ENCODE measurements at regions not wholly inside any gene's neighbourhood (a gene's known extent, or its start where the extent isn't known, plus 50 kb on each side); places are given as distances from the start of the nearest gene placed in this dataset.

DNA sequence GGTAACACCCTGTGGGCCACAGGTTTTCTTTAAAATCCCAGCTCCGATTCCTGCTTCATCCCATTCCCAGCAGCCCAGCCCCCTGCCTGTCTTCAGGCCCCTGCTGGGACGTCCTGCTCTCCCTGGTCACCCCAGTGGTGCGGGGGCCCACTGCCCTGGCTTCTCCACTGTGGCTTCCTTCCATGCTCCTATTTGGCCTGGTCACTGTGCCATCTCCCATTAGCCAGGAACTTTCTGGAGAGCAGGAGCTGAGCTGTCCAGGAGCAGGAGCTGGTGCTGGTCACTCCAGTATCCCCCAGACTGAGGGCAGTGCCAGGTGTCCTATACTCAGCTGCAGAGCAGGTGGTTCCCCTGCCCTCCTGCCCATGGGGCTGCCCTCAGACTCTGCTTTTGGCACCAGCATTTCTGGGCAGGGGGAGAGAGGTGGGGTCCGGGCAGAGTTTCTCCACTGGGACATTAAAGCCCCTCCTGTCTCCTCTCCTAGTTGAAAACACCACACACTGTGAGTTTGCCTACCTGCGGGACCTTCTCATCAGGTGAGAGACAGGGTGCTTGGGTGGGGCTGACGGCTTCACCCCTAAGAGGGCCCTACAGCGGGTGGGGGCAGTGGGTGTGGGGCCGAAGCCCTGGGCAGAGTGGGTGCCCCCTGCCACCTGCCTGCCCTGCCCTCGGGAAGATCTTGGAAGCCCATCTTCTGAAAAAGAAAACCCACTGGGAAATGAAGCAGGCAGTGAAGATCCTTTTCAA is 356.2 kb downstream of the SEC14L1 start:
- no peak overlapping the region for H3K27ac ChIP-seq (ENCODE audit: insufficient read depth, low read length)
- H3K4me1 ChIP-seq (ENCODE audit: control insufficient read depth, extremely low read depth, insufficient read depth, low read length): no peaks in the 10 kb centered on the region
- no peak for DNase-seq (ENCODE audit: low read depth in 2 of 2)
- H2AFZ ChIP-seq (ENCODE audit: low read length): no peak overlapping the region
- no peaks in the 10 kb centered on the region for H4K20me1 ChIP-seq (ENCODE audit: control insufficient read depth, extremely low read depth, insufficient read depth, low read length)
- H3K4me3 ChIP-seq (replicated peaks in 1 of 4; ENCODE audit: control extremely low read depth in 1 of 4, insufficient read depth in 1 of 4, low read depth in 3 of 4, low read length in 4 of 4): no peak overlapping the region
- no peak overlapping the region for H3K4me2 ChIP-seq (ENCODE audit: extremely low read depth, insufficient read depth, low read length)
- H3K9ac ChIP-seq (ENCODE audit: insufficient read depth, low read length): no peak overlapping the region
- no peaks in the 10 kb centered on the region for H3K27me3 ChIP-seq (ENCODE audit: control insufficient read depth, insufficient read depth, low read length)
- H3K36me3 ChIP-seq (ENCODE audit: control insufficient read depth, insufficient read depth, low read length): peaks cover 32% of the 10 kb centered on the region
- H3K79me2 ChIP-seq (ENCODE audit: control insufficient read depth, insufficient read depth, low read length): peaks cover 3% of the 10 kb centered on the region
- H3K9me3 ChIP-seq (ENCODE audit: control insufficient read depth, insufficient read depth, low read depth, low read length): no peaks in the 10 kb centered on the region
- no peak for TF ChIP-seq EZH2 (IDR thresholded peaks at IDR 0.05; ENCODE audit: low read length, missing control alignments)
- TF ChIP-seq, protein P1, sequence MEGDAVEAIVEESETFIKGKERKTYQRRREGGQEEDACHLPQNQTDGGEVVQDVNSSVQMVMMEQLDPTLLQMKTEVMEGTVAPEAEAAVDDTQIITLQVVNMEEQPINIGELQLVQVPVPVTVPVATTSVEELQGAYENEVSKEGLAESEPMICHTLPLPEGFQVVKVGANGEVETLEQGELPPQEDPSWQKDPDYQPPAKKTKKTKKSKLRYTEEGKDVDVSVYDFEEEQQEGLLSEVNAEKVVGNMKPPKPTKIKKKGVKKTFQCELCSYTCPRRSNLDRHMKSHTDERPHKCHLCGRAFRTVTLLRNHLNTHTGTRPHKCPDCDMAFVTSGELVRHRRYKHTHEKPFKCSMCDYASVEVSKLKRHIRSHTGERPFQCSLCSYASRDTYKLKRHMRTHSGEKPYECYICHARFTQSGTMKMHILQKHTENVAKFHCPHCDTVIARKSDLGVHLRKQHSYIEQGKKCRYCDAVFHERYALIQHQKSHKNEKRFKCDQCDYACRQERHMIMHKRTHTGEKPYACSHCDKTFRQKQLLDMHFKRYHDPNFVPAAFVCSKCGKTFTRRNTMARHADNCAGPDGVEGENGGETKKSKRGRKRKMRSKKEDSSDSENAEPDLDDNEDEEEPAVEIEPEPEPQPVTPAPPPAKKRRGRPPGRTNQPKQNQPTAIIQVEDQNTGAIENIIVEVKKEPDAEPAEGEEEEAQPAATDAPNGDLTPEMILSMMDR (conservative IDR thresholded peaks at IDR 0.05 in 1 of 2, IDR thresholded peaks at IDR 0.05 in 1 of 2; ENCODE audit: low read depth in 1 of 2, low read length in 2 of 2): no peak

DNA sequence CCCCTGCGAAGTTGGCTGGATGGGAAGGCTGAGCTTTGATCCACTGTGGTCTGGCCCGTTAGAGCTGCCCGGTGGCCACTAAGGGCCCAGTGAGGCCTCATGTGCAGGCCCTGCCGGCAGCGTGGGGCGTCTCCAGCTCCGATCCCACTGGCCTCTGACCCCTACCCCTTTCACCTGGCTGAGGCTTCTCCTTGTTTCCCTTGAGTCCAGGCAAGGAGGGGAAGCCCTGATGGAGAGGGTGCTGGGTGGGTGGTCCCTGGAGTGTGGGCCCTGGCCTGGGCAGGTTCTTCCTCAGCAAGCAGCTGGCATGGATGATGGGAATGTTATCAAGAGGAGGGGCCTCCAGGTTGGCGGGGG is 356.8 kb downstream of the SEC14L1 start:
- Histone ChIP-seq H3K9me3 (ENCODE audit: control insufficient read depth, insufficient read depth, low read depth, low read length) (no peaks in the 10 kb centered on the region), H3K79me2 (ENCODE audit: control insufficient read depth, insufficient read depth, low read length) (no peaks in the 10 kb centered on the region), H3K4me2 (ENCODE audit: extremely low read depth, insufficient read depth, low read length) (no peak overlapping the region), H3K4me1 (ENCODE audit: control insufficient read depth, extremely low read depth, insufficient read depth, low read length) (no peaks in the 10 kb centered on the region), H3K27me3 (ENCODE audit: control insufficient read depth, insufficient read depth, low read length) (no peaks in the 10 kb centered on the region), H3K4me3 (replicated peaks in 1 of 4; ENCODE audit: control extremely low read depth in 1 of 4, insufficient read depth in 1 of 4, low read depth in 3 of 4, low read length in 4 of 4) (no peak overlapping the region), H3K9ac (ENCODE audit: insufficient read depth, low read length) (no peak overlapping the region), H3K36me3 (ENCODE audit: control insufficient read depth, insufficient read depth, low read length) (peaks cover 29% of the 10 kb centered on the region), H4K20me1 (ENCODE audit: control insufficient read depth, extremely low read depth, insufficient read depth, low read length) (no peaks in the 10 kb centered on the region), H3K27ac (ENCODE audit: insufficient read depth, low read length) (no peak overlapping the region), H2AFZ (ENCODE audit: low read length) (no peak overlapping the region)
- DNase-seq (ENCODE audit: low read depth in 2 of 2): no peak
- TF ChIP-seq, protein P1 (conservative IDR thresholded peaks at IDR 0.05 in 1 of 2, IDR thresholded peaks at IDR 0.05 in 1 of 2; ENCODE audit: low read depth in 1 of 2, low read length in 2 of 2): no peak
- no peak for TF ChIP-seq EZH2 (IDR thresholded peaks at IDR 0.05; ENCODE audit: low read length, missing control alignments)

DNA sequence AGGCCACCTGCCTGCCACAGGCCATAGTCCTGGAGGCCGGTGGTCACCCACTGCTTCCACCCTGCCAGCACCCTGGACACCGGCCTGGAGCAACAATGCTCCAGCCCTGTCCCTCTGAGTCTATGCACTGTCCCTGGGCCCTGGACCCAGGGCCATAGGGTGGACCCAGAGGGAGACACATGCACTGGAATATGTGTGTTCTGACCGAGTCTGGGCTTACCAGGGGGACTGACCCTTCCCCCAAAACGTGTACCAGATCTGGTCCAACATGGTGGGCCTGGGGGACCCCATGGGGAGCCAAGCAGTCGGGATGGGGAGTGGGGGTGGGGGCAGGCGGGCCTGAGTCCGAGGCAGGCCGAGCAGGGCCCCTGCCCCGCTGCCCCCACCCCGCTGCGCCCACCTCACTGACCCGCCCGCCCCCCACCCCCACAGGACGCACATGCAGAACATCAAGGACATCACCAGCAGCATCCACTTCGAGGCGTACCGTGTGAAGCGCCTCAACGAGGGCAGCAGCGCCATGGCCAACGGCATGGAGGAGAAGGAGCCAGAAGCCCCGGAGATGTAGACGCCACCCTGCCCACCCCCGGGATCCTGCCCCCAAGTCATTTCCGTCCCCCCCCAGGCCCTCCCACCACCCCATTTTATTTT is 357.4 kb downstream of the SEC14L1 start:
- TF ChIP-seq, protein P1 (conservative IDR thresholded peaks at IDR 0.05 in 1 of 2, IDR thresholded peaks at IDR 0.05 in 1 of 2; ENCODE audit: low read depth in 1 of 2, low read length in 2 of 2): no peak
- TF ChIP-seq EZH2 (IDR thresholded peaks at IDR 0.05; ENCODE audit: low read length, missing control alignments): no peak
- Histone ChIP-seq H2AFZ (ENCODE audit: low read length) (no peak overlapping the region), H3K27me3 (ENCODE audit: control insufficient read depth, insufficient read depth, low read length) (no peaks in the 10 kb centered on the region), H3K9ac (ENCODE audit: insufficient read depth, low read length) (no peak overlapping the region), H4K20me1 (ENCODE audit: control insufficient read depth, extremely low read depth, insufficient read depth, low read length) (no peaks in the 10 kb centered on the region), H3K4me2 (ENCODE audit: extremely low read depth, insufficient read depth, low read length) (no peak overlapping the region), H3K36me3 (ENCODE audit: control insufficient read depth, insufficient read depth, low read length) (peaks cover 24% of the 10 kb centered on the region), H3K79me2 (ENCODE audit: control insufficient read depth, insufficient read depth, low read length) (no peaks in the 10 kb centered on the region), H3K27ac (ENCODE audit: insufficient read depth, low read length) (no peak overlapping the region), H3K4me3 (replicated peaks in 1 of 4; ENCODE audit: control extremely low read depth in 1 of 4, insufficient read depth in 1 of 4, low read depth in 3 of 4, low read length in 4 of 4) (no peak overlapping the region), H3K9me3 (ENCODE audit: control insufficient read depth, insufficient read depth, low read depth, low read length) (no peaks in the 10 kb centered on the region), H3K4me1 (ENCODE audit: control insufficient read depth, extremely low read depth, insufficient read depth, low read length) (no peaks in the 10 kb centered on the region)
- DNase-seq (ENCODE audit: low read depth in 2 of 2): no peak
